ENCODE measurements at regions not wholly inside any gene's neighbourhood (a gene's known extent, or its start where the extent isn't known, plus 50 kb on each side); places are given as distances from the start of the nearest gene placed in this dataset.

GRCh38 chr21:24636696-24637095, 970.6 kb downstream of the MRPL39 start:
- DNase-seq: no peak
- Histone ChIP-seq H3K18ac (ENCODE audit: low read depth in 1 of 2, low read length in 2 of 2) (no peak overlapping the region), H2AK5ac (ENCODE audit: low read length, severe bottlenecking) (no peak overlapping the region), H2BK15ac (ENCODE audit: low read depth, poor library complexity, severe bottlenecking) (no peak overlapping the region), H4K8ac (ENCODE audit: low read length) (no peak overlapping the region), H3K9me3 (ENCODE audit: control insufficient read depth, low read length) (no peaks in the 10 kb centered on the region), H3K27me3 (ENCODE audit: control insufficient read depth in 1 of 2, insufficient read depth in 1 of 2, low read length in 2 of 2) (no peaks in the 10 kb centered on the region), H3K14ac (ENCODE audit: low read length in 2 of 2) (no peak overlapping the region), H2BK12ac (ENCODE audit: low read length in 2 of 2) (no peak overlapping the region), H3K4ac (ENCODE audit: low read depth in 1 of 2, low read length in 2 of 2) (no peak overlapping the region), H3K36me3 (ENCODE audit: control insufficient read depth in 1 of 2, insufficient read depth in 2 of 2, low read depth in 1 of 2, low read length in 2 of 2) (no peaks in the 10 kb centered on the region), H3K27ac (ENCODE audit: low read length, poor library complexity, severe bottlenecking) (no peak overlapping the region), H2AFZ (ENCODE audit: low read depth, low read length) (no peak overlapping the region), H3K4me2 (ENCODE audit: low read length, poor library complexity, severe bottlenecking) (no peak overlapping the region), H3K79me1 (replicated peaks; ENCODE audit: low read length, poor library complexity, severe bottlenecking) (no peaks in the 10 kb centered on the region), H2BK5ac (ENCODE audit: low read depth, low read length, poor library complexity, severe bottlenecking) (no peak overlapping the region), H3K9ac (ENCODE audit: low read length) (no peak overlapping the region), H4K91ac (ENCODE audit: low read length) (no peak overlapping the region), H3K4me1 (ENCODE audit: control insufficient read depth, insufficient read depth, low read depth, low read length) (no peaks in the 10 kb centered on the region), H3K4me3 (ENCODE audit: insufficient read depth in 1 of 2, low read depth in 1 of 2, low read length in 2 of 2) (no peak overlapping the region), H3K23ac (ENCODE audit: low read length in 2 of 2) (no peak overlapping the region), H2BK120ac (ENCODE audit: low read depth, low read length) (no peak overlapping the region)
- 85% methylated on average over 2 of the region's 4 CpGs for WGBS

- Histone ChIP-seq H2BK5ac (ENCODE audit: low read depth, low read length, poor library complexity, severe bottlenecking) (no peak overlapping the region), H2BK12ac (ENCODE audit: low read length in 2 of 2) (no peak overlapping the region), H2AFZ (ENCODE audit: low read depth, low read length) (no peak overlapping the region), H3K4ac (ENCODE audit: low read depth in 1 of 2, low read length in 2 of 2) (no peak overlapping the region), H3K4me1 (ENCODE audit: control insufficient read depth, insufficient read depth, low read depth, low read length) (no peaks in the 10 kb centered on the region), H3K4me3 (ENCODE audit: insufficient read depth in 1 of 2, low read depth in 1 of 2, low read length in 2 of 2) (no peak overlapping the region), H3K27me3 (ENCODE audit: control insufficient read depth in 1 of 2, insufficient read depth in 1 of 2, low read length in 2 of 2) (no peaks in the 10 kb centered on the region), H4K91ac (ENCODE audit: low read length) (no peak overlapping the region), H3K9ac (ENCODE audit: low read length) (no peak overlapping the region), H3K14ac (ENCODE audit: low read length in 2 of 2) (no peak overlapping the region), H3K9me3 (ENCODE audit: control insufficient read depth, low read length) (no peaks in the 10 kb centered on the region), H3K27ac (ENCODE audit: low read length, poor library complexity, severe bottlenecking) (no peak overlapping the region), H4K8ac (ENCODE audit: low read length) (no peak overlapping the region), H3K4me2 (ENCODE audit: low read length, poor library complexity, severe bottlenecking) (no peak overlapping the region), H3K36me3 (ENCODE audit: control insufficient read depth in 1 of 2, insufficient read depth in 2 of 2, low read depth in 1 of 2, low read length in 2 of 2) (no peaks in the 10 kb centered on the region), H3K79me1 (replicated peaks; ENCODE audit: low read length, poor library complexity, severe bottlenecking) (no peaks in the 10 kb centered on the region), H3K18ac (ENCODE audit: low read depth in 1 of 2, low read length in 2 of 2) (no peak overlapping the region), H3K23ac (ENCODE audit: low read length in 2 of 2) (no peak overlapping the region), H2BK120ac (ENCODE audit: low read depth, low read length) (no peak overlapping the region), H2AK5ac (ENCODE audit: low read length, severe bottlenecking) (no peak overlapping the region), H2BK15ac (ENCODE audit: low read depth, poor library complexity, severe bottlenecking) (no peak overlapping the region)
- WGBS: no CpG with 5 or more reads among the region's 3 CpGs
- DNase-seq: no peak
These were observed 972.5 kb downstream of the MRPL39 start for GRCh38 chr21:24634749-24635148.

DNA sequence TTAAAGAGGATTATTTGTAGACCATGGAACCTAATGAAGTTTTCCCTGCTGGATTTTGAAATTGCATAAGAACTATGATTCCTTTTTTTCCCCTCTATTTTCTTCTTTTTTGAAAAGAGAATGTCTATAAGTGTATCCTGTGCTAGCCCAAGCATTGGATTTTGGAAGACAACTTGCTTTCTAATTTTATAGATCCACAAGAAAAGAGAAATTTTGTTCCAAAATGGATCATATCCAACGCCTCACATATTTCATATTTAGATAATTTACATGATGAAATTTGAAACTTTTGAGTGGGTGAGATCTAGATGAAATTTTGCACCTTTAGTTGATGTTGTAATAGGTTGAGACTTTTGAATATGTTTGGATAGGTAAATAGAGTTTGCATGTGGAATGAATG, 978.7 kb downstream of the MRPL39 start:
- H3K18ac ChIP-seq (ENCODE audit: low read depth in 1 of 2, low read length in 2 of 2): no peak overlapping the region
- no CpG with 5 or more reads among the region's 1 CpG for WGBS
- no peak overlapping the region for H3K23ac ChIP-seq (ENCODE audit: low read length in 2 of 2)
- no peak for DNase-seq
- H3K27ac ChIP-seq (ENCODE audit: low read length, poor library complexity, severe bottlenecking): no peak overlapping the region
- H3K36me3 ChIP-seq (ENCODE audit: control insufficient read depth in 1 of 2, insufficient read depth in 2 of 2, low read depth in 1 of 2, low read length in 2 of 2): no peaks in the 10 kb centered on the region
- no peaks in the 10 kb centered on the region for H3K27me3 ChIP-seq (ENCODE audit: control insufficient read depth in 1 of 2, insufficient read depth in 1 of 2, low read length in 2 of 2)
- no peaks in the 10 kb centered on the region for H3K9me3 ChIP-seq (ENCODE audit: control insufficient read depth, low read length)
- H2BK15ac ChIP-seq (ENCODE audit: low read depth, poor library complexity, severe bottlenecking): no peak overlapping the region
- H3K79me1 ChIP-seq (replicated peaks; ENCODE audit: low read length, poor library complexity, severe bottlenecking): no peaks in the 10 kb centered on the region
- H3K4me2 ChIP-seq (ENCODE audit: low read length, poor library complexity, severe bottlenecking): no peak overlapping the region
- no peak overlapping the region for H3K4ac ChIP-seq (ENCODE audit: low read depth in 1 of 2, low read length in 2 of 2)
- H2BK5ac ChIP-seq (ENCODE audit: low read depth, low read length, poor library complexity, severe bottlenecking): no peak overlapping the region
- no peak overlapping the region for H3K4me3 ChIP-seq (ENCODE audit: insufficient read depth in 1 of 2, low read depth in 1 of 2, low read length in 2 of 2)
- H4K8ac ChIP-seq (ENCODE audit: low read length): no peak overlapping the region
- H3K9ac ChIP-seq (ENCODE audit: low read length): no peak overlapping the region
- no peak overlapping the region for H3K14ac ChIP-seq (ENCODE audit: low read length in 2 of 2)
- no peak overlapping the region for H2BK12ac ChIP-seq (ENCODE audit: low read length in 2 of 2)
- no peak overlapping the region for H2BK120ac ChIP-seq (ENCODE audit: low read depth, low read length)
- H2AK5ac ChIP-seq (ENCODE audit: low read length, severe bottlenecking): no peak overlapping the region
- H2AFZ ChIP-seq (ENCODE audit: low read depth, low read length): no peak overlapping the region
- H4K91ac ChIP-seq (ENCODE audit: low read length): no peak overlapping the region
- no peaks in the 10 kb centered on the region for H3K4me1 ChIP-seq (ENCODE audit: control insufficient read depth, insufficient read depth, low read depth, low read length)

GRCh38 chr21:24628046-24628445, 979.2 kb downstream of the MRPL39 start:
- Histone ChIP-seq H3K18ac (ENCODE audit: low read depth in 1 of 2, low read length in 2 of 2) (no peak overlapping the region), H4K91ac (ENCODE audit: low read length) (no peak overlapping the region), H3K23ac (ENCODE audit: low read length in 2 of 2) (no peak overlapping the region), H4K8ac (ENCODE audit: low read length) (no peak overlapping the region), H3K4me2 (ENCODE audit: low read length, poor library complexity, severe bottlenecking) (no peak overlapping the region), H3K4me1 (ENCODE audit: control insufficient read depth, insufficient read depth, low read depth, low read length) (no peaks in the 10 kb centered on the region), H3K9ac (ENCODE audit: low read length) (no peak overlapping the region), H3K4me3 (ENCODE audit: insufficient read depth in 1 of 2, low read depth in 1 of 2, low read length in 2 of 2) (no peak overlapping the region), H2AFZ (ENCODE audit: low read depth, low read length) (no peak overlapping the region), H2AK5ac (ENCODE audit: low read length, severe bottlenecking) (no peak overlapping the region), H2BK15ac (ENCODE audit: low read depth, poor library complexity, severe bottlenecking) (no peak overlapping the region), H3K27ac (ENCODE audit: low read length, poor library complexity, severe bottlenecking) (no peak overlapping the region), H3K27me3 (ENCODE audit: control insufficient read depth in 1 of 2, insufficient read depth in 1 of 2, low read length in 2 of 2) (no peaks in the 10 kb centered on the region), H3K36me3 (ENCODE audit: control insufficient read depth in 1 of 2, insufficient read depth in 2 of 2, low read depth in 1 of 2, low read length in 2 of 2) (no peaks in the 10 kb centered on the region), H3K4ac (ENCODE audit: low read depth in 1 of 2, low read length in 2 of 2) (no peak overlapping the region), H2BK12ac (ENCODE audit: low read length in 2 of 2) (no peak overlapping the region), H3K14ac (ENCODE audit: low read length in 2 of 2) (no peak overlapping the region), H2BK120ac (ENCODE audit: low read depth, low read length) (no peak overlapping the region), H2BK5ac (ENCODE audit: low read depth, low read length, poor library complexity, severe bottlenecking) (no peak overlapping the region), H3K79me1 (replicated peaks; ENCODE audit: low read length, poor library complexity, severe bottlenecking) (no peaks in the 10 kb centered on the region), H3K9me3 (ENCODE audit: control insufficient read depth, low read length) (no peaks in the 10 kb centered on the region)
- no peak for DNase-seq

All from mesenchymal stem cell (in vitro differentiated cells and primary cell).